COLO668 (cell line): ENCODE measurements at regions not wholly inside any gene's neighbourhood (a gene's known extent, or its start where the extent isn't known, plus 50 kb on each side); places are given as distances from the start of the nearest gene placed in this dataset.

ENCODE experiments used
- DNase-seq: peaks from one replicate; lab custom pipeline; 2025; ENCODE audit not compliant: unreplicated experiment; lab: John Stamatoyannopoulos, UW

DNA sequence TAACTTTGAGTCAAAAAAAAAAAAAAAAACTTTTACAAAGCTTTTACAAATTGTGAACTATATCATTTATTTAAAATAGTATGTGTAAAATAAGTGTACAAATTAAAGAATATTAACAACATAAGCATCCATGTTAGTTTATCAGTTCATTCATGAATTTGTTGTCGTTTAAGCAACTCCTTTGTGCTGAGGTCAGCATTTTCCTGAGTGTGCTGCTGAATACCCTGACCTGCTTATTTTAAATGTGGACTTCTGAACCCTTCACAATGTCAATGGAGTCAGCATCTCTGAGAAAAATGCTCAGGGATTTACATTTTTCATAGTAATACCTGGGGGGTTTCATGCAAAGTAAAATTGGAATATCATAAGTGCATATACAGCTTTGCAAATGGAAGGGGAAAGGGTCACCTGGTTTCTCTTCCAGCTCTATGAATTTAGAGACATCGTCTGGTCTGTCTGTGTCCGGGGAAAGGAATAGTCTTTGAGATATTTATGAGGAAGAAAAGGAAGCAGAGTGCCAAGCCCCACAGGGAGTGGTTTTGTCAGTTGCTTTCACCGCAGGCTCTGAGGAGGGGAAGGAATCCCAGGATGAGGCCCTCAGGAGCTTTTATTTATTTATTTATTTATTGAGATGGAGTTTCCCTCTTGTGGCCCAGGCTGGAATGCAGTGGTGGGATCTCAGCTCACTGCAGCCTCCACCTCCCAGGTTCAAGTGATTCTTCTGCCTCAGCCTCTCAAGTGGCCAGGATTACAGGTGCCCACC lies 125.5 kb upstream of the SVIL start:
- no peak for DNase-seq

- DNase-seq, result no peak
Observed at GRCh38 chr10:29757551-29758297, 123.0 kb upstream of the SVIL start.

DNA sequence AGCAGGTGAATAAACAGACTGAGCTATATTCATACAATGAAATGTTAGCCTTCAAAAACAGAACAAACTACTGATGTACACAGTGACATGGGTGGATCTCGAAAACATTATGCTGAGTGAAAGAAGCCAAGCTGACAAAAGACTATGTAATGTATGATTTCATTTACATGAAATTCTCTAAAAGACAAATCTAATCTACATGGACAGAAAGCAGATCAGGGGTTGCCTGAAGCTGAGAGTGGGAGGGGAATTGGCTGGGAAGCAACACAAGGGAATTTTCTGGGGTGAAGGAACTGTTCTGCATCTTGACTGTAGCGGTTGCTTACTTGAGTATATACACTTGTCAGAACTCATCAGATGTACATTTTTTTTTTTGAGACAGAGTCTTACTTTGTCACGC lies 121.7 kb upstream of the SVIL start:
- no peak for DNase-seq

- no peak for DNase-seq
Observed at GRCh38 chr10:29753283-29753682, 118.5 kb upstream of the SVIL start.

DNA sequence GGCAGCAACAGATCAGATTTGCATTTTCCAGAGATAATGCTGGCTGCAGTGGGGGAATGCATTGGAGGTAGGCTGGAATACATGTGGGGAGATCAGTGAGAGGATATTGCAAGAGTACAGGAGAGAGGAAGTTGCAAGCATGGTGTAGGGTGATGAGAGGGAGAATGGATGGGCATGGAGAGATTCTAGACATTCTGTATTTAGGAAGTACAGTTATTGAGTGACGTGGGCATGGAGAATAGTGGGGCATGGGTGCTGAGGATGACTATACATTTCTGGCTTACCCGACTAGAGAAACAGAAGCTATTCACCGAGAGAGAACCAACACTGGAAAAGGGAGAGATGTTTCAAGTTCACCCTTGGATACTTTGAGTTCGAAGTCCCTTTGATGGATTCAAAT lies 116.9 kb upstream of the SVIL start:
- DNase-seq, result no peak

GRCh38 chr10:29751240-29751639 lies 116.5 kb upstream of the SVIL start:
- DNase-seq, result no peak

DNA sequence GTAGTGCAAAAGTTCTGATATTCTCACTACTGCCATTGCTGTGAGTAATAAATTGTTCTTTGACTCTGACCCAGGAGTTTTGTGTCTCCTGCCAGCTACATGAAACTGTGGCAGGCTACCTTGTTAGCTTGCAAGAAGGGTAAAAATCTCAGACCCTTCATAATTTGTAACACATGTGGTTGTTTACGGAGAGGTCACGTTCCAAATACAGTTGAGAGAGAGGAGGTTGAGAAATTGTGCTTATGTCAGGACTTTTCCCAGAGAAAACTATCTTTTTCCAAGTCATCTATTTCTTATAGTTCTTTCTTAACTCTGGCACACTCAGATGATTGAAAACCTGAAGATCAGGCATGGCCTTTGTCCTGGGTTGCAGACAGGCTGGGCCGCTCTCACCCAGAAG lies 114.4 kb upstream of the SVIL start:
- DNase-seq, result no peak

DNA sequence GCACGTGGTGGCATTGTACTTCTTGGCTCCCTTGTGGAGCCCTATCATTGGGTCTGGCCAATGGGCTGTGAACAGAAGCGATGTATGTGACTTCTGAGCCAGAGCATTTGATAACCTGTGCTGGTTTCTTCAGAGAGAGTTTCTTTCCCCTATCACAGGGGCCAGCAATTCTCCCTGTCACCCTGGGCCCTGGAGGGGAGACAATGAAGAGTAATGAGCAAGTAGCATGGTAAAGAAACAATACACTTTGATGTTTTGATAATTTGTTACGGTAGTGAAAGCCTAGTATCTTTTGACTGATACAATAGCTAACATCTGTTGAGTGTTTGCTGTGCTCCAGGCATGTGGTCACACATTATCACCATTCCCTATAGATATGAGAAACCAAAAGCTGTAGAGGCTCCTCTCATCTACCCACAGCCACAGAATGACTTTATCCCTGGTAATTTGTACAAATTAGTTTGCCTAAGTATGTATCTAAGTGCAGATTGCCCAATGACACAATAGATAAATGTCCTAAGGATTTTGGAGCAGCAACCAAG lies 113.4 kb upstream of the SVIL start:
- no peak for DNase-seq

- DNase-seq, result no peak
Observed at GRCh38 chr10:29746080-29746797, 111.5 kb upstream of the SVIL start.

- no peak for DNase-seq
Observed at GRCh38 chr10:29740981-29741545, 106.3 kb upstream of the SVIL start.

GRCh38 chr10:29738341-29738740 lies 103.6 kb upstream of the SVIL start:
- DNase-seq, result no peak

DNA sequence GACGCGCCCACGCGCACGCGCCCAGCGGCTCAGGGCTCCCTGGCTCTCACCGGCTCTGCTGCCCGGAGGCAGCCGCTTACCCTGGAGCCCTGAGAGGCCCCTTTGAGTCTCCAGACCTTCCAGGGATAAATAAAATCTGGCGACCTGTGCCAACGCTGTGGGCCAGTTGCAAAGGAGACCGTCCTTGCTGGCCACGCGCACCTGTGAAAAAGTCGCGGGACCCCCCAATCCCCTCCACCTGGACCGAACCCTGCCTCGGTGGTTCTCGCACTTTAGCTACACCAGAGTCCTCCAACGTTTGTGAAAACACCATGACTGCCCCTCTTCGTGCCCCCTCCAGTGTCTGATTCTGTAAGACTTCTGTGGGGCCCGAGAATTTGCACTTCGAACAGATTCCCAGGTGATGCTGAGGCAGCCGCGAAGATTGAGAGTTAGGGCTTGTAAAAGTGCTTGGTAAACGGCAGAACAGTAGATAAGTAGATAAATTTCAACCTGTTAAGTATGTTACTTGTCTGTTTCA lies 102.4 kb upstream of the SVIL start:
- no peak for DNase-seq

GRCh38 chr10:29736366-29737073 lies 101.7 kb upstream of the SVIL start:
- peak; percentile 71 for DNase-seq

DNA sequence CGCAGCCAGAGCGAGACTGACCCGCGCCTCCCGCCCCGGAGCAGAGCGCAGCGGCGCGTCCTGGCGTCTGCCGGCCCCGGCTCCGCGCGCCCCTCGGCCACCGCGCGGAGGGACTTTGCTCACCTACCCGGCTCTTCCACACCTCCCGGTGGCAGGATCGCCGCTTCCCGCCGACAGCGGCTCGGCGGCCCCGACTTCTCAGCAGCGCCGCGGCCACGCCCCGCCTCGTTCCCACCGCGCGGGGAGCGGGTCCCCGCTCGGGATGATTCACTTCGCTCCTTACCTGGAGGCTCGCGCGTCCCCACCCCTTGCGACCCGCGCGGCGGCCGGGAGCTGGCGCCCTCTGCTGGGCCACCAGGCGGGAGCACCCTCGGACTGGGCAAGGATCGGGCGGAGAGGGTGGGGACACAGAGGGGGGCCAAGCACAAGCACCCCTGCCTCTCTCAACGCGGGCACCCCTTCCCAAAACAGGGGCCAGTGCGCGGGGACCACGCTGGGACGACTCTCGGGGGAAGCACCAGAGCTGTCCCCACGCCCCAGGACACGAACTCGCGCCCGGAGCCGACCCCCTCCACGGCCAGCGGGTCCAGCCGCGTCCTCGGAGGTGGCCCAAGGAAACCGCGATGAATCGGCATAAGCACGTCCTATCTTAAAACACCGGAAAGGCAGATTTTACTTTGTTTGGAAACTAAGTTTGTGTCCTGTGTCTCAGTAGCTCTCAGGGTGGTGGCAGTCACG lies 101.0 kb upstream of the SVIL start:
- peak; percentile 82 for DNase-seq

- peak; percentile 65 for DNase-seq
Observed at GRCh38 chr10:29734962-29735627, 100.3 kb upstream of the SVIL start.

- DNase-seq, result no peak
Observed at GRCh38 chr10:29734640-29734961, 99.8 kb upstream of the SVIL start.

DNA sequence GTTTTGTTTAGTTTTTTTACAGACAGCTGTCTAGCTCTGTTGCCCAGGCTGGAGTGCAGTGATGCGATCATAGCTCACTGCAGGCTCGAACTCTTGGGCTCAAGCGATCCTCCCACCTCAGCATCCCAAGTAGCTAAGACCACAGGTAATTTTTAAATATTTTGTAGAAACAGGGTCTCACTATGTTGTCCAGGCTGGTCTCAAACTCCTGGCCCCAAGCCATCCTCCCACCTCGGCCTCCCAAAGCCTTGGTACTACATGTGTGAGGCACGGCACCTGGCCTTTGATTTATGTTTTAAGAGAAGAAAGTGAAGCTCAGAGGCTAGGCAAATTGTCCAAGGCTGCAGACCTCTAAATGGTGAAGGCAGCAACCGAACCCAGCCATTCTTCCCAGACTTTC lies 98.6 kb upstream of the SVIL start:
- no peak for DNase-seq

GRCh38 chr10:29732918-29733317 lies 98.1 kb upstream of the SVIL start:
- DNase-seq, result no peak

DNA sequence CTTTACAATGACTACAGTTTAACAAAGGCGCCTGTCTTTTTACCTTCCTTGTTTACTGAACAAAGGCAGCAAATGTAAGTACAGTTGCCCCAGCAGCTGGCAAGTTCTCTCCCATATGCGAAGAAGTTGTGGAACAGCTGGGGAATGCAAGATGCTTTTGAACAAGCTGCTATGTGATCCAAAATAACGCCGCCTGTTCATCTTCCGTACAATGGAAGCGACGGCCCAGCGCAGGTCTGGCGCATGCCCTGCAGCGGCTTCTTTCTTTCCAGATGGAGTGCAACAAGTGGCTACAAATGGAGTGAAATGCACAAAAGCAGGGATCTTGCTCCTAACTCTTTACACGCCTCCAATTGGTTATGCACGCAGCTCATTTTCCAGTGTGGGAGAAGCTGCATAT lies 97.0 kb upstream of the SVIL start:
- DNase-seq, result no peak
